ENCODE measurements at regions not wholly inside any gene's neighbourhood (a gene's known extent, or its start where the extent isn't known, plus 50 kb on each side); places are given as distances from the start of the nearest gene placed in this dataset.

- no peak for TF ChIP-seq POLR2A (IDR thresholded peaks at IDR 0.05; ENCODE audit: low read depth, low read length)
- no peak for TF ChIP-seq POLR2AphosphoS5 (IDR thresholded peaks at IDR 0.05; ENCODE audit: low read depth, low read length)
- TF ChIP-seq TAF1 (IDR thresholded peaks at IDR 0.05; ENCODE audit: borderline replicate concordance, low read depth, low read length) = no peak
Observed at GRCh38 chr2:180679693-180680092, 300.7 kb upstream of the UBE2E3 start.
